Upper lobe of left lung (tissue), 6 donors: ENCODE measurements at regions not wholly inside any gene's neighbourhood (a gene's known extent, or its start where the extent isn't known, plus 50 kb on each side); places are given as distances from the start of the nearest gene placed in this dataset.

ENCODE experiments used
- ATAC-seq, 2 donors: fragments of 200-7000 bp; cut with Tn5 transposase; one replicate each; pipeline ENCODE4 v1.9.1; 2022; ENCODE audit warnings: mild to moderate bottlenecking in 2 of 2, moderate library complexity in 2 of 2; ENCODE audit not compliant: low FRiP score in 2 of 2
- DNase-seq, 2 donors: peaks; one replicate each; pipeline ENCODE4 v3.0.0-alpha.2; 2019 to 2020
- H3K27ac ChIP-seq, 4 donors: fragments of 200-600 bp; sonication (generic); one replicate each; pipeline ENCODE4 v1.5.1; 2016 to 2019
- H3K27me3 ChIP-seq, 4 donors: fragments of 200-600 bp; sonication (generic); one replicate each; pipeline ENCODE4 v1.5.1; 2017 to 2019
- H3K36me3 ChIP-seq, 4 donors: fragments of 200-600 bp; sonication (generic); one replicate each; pipeline ENCODE4 v1.5.1; 2016 to 2019
- H3K4me1 ChIP-seq, 4 donors: fragments of 200-600 bp; sonication (generic); one replicate each; pipeline ENCODE4 v1.5.1; 2018 to 2019
- H3K4me3 ChIP-seq, 4 donors: fragments of 200-600 bp; sonication (generic); one replicate each; pipeline ENCODE4 v1.5.1; 2017 to 2019; ENCODE audit warnings: mild to moderate bottlenecking in 2 of 4, moderate library complexity in 1 of 4
- H3K9me3 ChIP-seq, 4 donors: fragments of 200-600 bp; sonication (generic); one replicate each; pipeline ENCODE4 v1.5.1; 2018 to 2019
- CTCF ChIP-seq, 6 experiments: fragments of 450-650 bp in 4 of 6; fragments of 200-600 bp in 2 of 6; sonication (generic) in 2 of 6; IDR thresholded peaks; one replicate each; pipeline ENCODE4 v1.5.1; 2016 to 2019; ENCODE audit warnings: antibody characterized with exemption in 6 of 6
- EP300 ChIP-seq, 4 donors: sonication (generic); formaldehyde crosslinking; IDR thresholded peaks; one replicate each; pipeline ENCODE4 v1.5.1; 2017; ENCODE audit warnings: antibody characterized with exemption in 4 of 4, control low read depth in 2 of 4
- POLR2A ChIP-seq, 4 donors: fragments of 450-650 bp; IDR thresholded peaks; one replicate each; pipeline ENCODE4 v1.5.1; 2016 to 2017; ENCODE audit warnings: antibody characterized with exemption in 4 of 4, mild to moderate bottlenecking in 2 of 4
- POLR2AphosphoS5 ChIP-seq, 2 donors: sonication (generic); formaldehyde crosslinking; IDR thresholded peaks; one replicate each; pipeline ENCODE4 v1.5.1; 2017; ENCODE audit warnings: antibody characterized with exemption in 2 of 2
- WGBS, 2 donors: methylation state at CpG; one replicate each; pipeline ENCODE4 v1.1.5; 2017 to 2018; 5-methylcytosine and 5-hydroxymethylcytosine counted together
- donor health status: DM: no; HTN: no; CAD: no; lungs with moderate emphysema.
- donor health status: DM: no; HTN: yes; CAD: no; lungs with severe emphysema.

DNA sequence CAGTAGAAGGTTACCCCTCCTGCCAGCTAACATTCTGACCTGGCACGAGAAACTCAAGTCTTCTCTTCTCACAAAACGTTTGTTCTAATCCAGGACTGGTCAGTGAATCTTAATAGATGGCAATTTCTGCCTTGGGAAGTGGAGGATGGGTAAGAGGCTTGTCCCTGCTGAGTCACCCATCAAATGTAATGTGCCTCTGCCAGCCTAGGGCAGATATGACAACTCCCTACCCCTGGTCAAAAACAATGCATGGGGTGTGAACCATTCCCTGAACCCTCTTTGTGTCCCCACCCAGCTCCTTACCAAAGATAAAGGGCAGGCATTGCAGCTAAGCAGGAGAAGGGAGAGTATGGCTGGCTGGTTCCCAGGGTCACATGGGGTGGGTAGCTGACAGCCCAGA lies 1052.9 kb downstream of the GALC start:
- no peaks in the 10 kb centered on the region for H3K27me3 ChIP-seq
- no peak for TF ChIP-seq POLR2A (IDR thresholded peaks at IDR 0.05)
- no peak for TF ChIP-seq POLR2AphosphoS5 (IDR thresholded peaks at IDR 0.05)
- no peak for TF ChIP-seq EP300 (IDR thresholded peaks at IDR 0.05)
- TF ChIP-seq CTCF (IDR thresholded peaks at IDR 0.05): no peak
- no peak for DNase-seq
- H3K36me3 ChIP-seq: no peaks in the 10 kb centered on the region
- no peaks in the 10 kb centered on the region for H3K9me3 ChIP-seq
- H3K4me1 ChIP-seq: no peaks in the 10 kb centered on the region
- WGBS, 2 donors: 53% methylated on average over 2 of the region's 2 CpGs
- no peak overlapping the region for H3K4me3 ChIP-seq
- no peak for ATAC-seq
- H3K27ac ChIP-seq: no peak overlapping the region

DNA sequence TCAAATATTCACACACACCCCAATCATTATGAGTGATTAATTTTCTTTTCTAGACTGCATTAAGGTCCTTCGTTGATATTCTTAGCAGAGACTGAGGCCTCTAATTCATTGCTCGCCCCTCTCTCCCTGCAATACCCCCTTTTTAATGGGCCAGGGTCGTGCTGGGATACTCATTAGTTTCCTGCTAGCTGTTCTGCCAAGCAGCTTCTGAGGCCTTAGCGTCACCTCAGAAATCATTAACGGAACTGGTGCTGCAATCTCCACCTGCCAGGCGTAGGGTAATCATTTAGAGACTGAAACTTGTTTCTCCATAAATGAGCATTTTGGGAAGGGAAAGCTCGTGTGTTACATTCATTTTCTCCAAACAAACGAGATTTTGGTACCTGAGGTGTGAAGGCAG lies 1054.7 kb downstream of the GALC start:
- TF ChIP-seq POLR2AphosphoS5 (IDR thresholded peaks at IDR 0.05): no peak
- TF ChIP-seq POLR2A (IDR thresholded peaks at IDR 0.05): no peak
- no peak for TF ChIP-seq EP300 (IDR thresholded peaks at IDR 0.05)
- no peak for TF ChIP-seq CTCF (IDR thresholded peaks at IDR 0.05)
- H3K9me3 ChIP-seq: no peaks in the 10 kb centered on the region
- H3K4me3 ChIP-seq: no peak overlapping the region
- no peaks in the 10 kb centered on the region for H3K4me1 ChIP-seq
- H3K27me3 ChIP-seq: no peaks in the 10 kb centered on the region
- DNase-seq (no peak), ATAC-seq (no peak)
- no peaks in the 10 kb centered on the region for H3K36me3 ChIP-seq
- no peak overlapping the region for H3K27ac ChIP-seq
- WGBS, 2 donors: 65 to 70% methylated on average over 8 of the region's 8 CpGs

- ATAC-seq (no peak), DNase-seq (no peak)
- Histone ChIP-seq H3K36me3 (no peaks in the 10 kb centered on the region), H3K4me3 (no peak overlapping the region), H3K27ac (no peak overlapping the region), H3K27me3 (no peaks in the 10 kb centered on the region), H3K4me1 (no peaks in the 10 kb centered on the region), H3K9me3 (no peaks in the 10 kb centered on the region)
- TF ChIP-seq CTCF (IDR thresholded peaks at IDR 0.05) (no peak), POLR2AphosphoS5 (IDR thresholded peaks at IDR 0.05) (no peak), EP300 (IDR thresholded peaks at IDR 0.05) (no peak)
- 71 to 78% methylated on average over 2 of the region's 2 CpGs for WGBS, 2 donors
Measured at GRCh38 chr14:86936556-86936955, 1056.4 kb downstream of the GALC start.

GRCh38 chr14:86935241-86935885 lies 1057.6 kb downstream of the GALC start:
- ATAC-seq: no peak
- DNase-seq: no peak
- no peaks in the 10 kb centered on the region for H3K4me1 ChIP-seq
- no peaks in the 10 kb centered on the region for H3K9me3 ChIP-seq
- H3K27me3 ChIP-seq: no peaks in the 10 kb centered on the region
- no peak for TF ChIP-seq POLR2AphosphoS5 (IDR thresholded peaks at IDR 0.05)
- TF ChIP-seq EP300 (IDR thresholded peaks at IDR 0.05): no peak
- no peak for TF ChIP-seq POLR2A (IDR thresholded peaks at IDR 0.05)
- no peak for TF ChIP-seq CTCF (IDR thresholded peaks at IDR 0.05)
- no peak overlapping the region for H3K27ac ChIP-seq
- H3K36me3 ChIP-seq: no peaks in the 10 kb centered on the region
- no peak overlapping the region for H3K4me3 ChIP-seq
- 49 to 50% methylated on average over 8 of the region's 8 CpGs for WGBS, 2 donors

DNA sequence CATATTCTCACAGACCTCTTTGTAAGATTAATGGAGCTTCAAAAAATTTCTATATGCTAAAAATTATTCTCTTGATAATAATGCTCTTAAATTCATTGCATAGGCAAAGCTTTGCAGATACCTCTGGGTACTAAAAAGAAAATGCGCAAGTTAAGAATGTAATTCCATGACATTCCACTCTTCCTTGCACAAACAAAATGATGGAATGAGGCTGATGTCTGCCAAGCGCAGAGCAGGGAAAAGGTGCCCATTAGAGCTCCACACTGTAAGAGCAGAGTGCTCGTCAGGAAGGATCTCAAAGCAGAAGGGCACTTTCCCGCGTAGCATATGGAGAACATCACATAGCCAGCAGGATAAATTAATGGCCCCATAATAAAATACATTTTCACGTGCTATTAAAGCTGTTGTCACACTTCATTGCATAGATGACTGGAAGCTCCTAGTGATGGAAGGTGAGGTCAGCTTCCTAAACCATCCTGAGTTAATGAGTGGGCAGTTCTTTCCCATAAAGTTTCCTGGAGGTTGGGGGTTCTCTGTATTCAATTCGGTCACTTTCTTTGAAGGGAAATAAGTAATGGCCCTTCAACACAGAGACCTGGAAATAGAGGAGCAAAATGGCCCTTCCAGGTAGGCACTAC lies 1058.9 kb downstream of the GALC start:
- DNase-seq: no peak
- H3K27ac ChIP-seq: no peak overlapping the region
- H3K4me1 ChIP-seq: no peaks in the 10 kb centered on the region
- no peak for TF ChIP-seq CTCF (IDR thresholded peaks at IDR 0.05)
- TF ChIP-seq EP300 (IDR thresholded peaks at IDR 0.05): no peak
- no peak for TF ChIP-seq POLR2AphosphoS5 (IDR thresholded peaks at IDR 0.05)
- no peak for TF ChIP-seq POLR2A (IDR thresholded peaks at IDR 0.05)
- no peak overlapping the region for H3K4me3 ChIP-seq
- H3K9me3 ChIP-seq: no peaks in the 10 kb centered on the region
- ATAC-seq: no peak
- H3K27me3 ChIP-seq: no peaks in the 10 kb centered on the region
- 87 to 90% methylated on average over 7 of the region's 7 CpGs for WGBS, 2 donors
- H3K36me3 ChIP-seq: no peaks in the 10 kb centered on the region
